Caco-2 (cell line): ENCODE measurements at regions not wholly inside any gene's neighbourhood (a gene's known extent, or its start where the extent isn't known, plus 50 kb on each side); places are given as distances from the start of the nearest gene placed in this dataset.

Experiments
- BruUV-seq: library from RNA; stranded (reverse); fragments of 400-500 nt; replicated peaks from 2 replicates; lab custom pipeline; 2021; lab: Mats Ljungman, UMichigan
- CTCF ChIA-PET: fragments of 300-600 bp; sonication (Branson Sonifier 250); formaldehyde crosslinking; loops from one replicate; lab custom pipeline; 2022; ENCODE audit warnings: antibody characterized with exemption; lab: Charles Lee
- POLR2A ChIA-PET: fragments of 300-600 bp; sonication (Branson Sonifier 250); formaldehyde crosslinking; loops from one replicate; lab custom pipeline; 2022; ENCODE audit warnings: antibody characterized with exemption; lab: Charles Lee
- DNase-seq, 2 experiments: peaks; one replicate each; pipeline versions ENCODE4 v3.0.0 to v3.0.0-alpha.2; 2020 to 2022
- H3K27me3 ChIP-seq: replicated peaks from 2 replicates; pipeline ENCODE4 v1.6.0; 2011; ENCODE audit warnings: low read length; ENCODE audit not compliant: control insufficient read depth, insufficient read depth
- H3K36me3 ChIP-seq: 2 replicates; pipeline ENCODE4 v1.5.1; 2011; ENCODE audit warnings: low read length; ENCODE audit not compliant: control insufficient read depth, insufficient read depth
- H3K4me1 ChIP-seq: fragments of 250-450 bp; sonication (Bioruptor Pico); 2 replicates; pipeline ENCODE4 v1.5.1; 2020; ENCODE audit warnings: mild to moderate bottlenecking
- H3K4me3 ChIP-seq: 2 replicates; pipeline ENCODE4 v1.5.1; 2011; ENCODE audit warnings: low read depth, mild to moderate bottlenecking, control low read depth, low read length
- H3K9me3 ChIP-seq: fragments of 250-450 bp; sonication (Bioruptor Pico); 2 replicates; pipeline ENCODE4 v1.5.1; 2020; ENCODE audit warnings: mild to moderate bottlenecking, moderate library complexity
- H3K27ac Mint-ChIP-seq: one replicate; pipeline ENCODE4 v1.8.0; 2022; ENCODE audit warnings: mixed read lengths; ENCODE audit not compliant: unreplicated experiment
- H3K27me3 Mint-ChIP-seq: one replicate; pipeline ENCODE4 v1.8.0; 2022; ENCODE audit warnings: mixed read lengths; ENCODE audit not compliant: insufficient read depth, unreplicated experiment
- H3K36me3 Mint-ChIP-seq: one replicate; pipeline ENCODE4 v1.8.0; 2022; ENCODE audit warnings: mild to moderate bottlenecking, mixed read lengths; ENCODE audit not compliant: insufficient read depth, unreplicated experiment
- H3K4me1 Mint-ChIP-seq: one replicate; pipeline ENCODE4 v1.8.0; 2022; ENCODE audit warnings: low read depth, mixed read lengths; ENCODE audit not compliant: unreplicated experiment
- H3K4me3 Mint-ChIP-seq: one replicate; pipeline ENCODE4 v1.8.0; 2022; ENCODE audit warnings: mild to moderate bottlenecking, moderate library complexity, mixed read lengths; ENCODE audit not compliant: unreplicated experiment
- H3K9me3 Mint-ChIP-seq: one replicate; pipeline ENCODE4 v1.8.0; 2022; ENCODE audit warnings: mixed read lengths; ENCODE audit not compliant: unreplicated experiment
- CTCF ChIP-seq, 2 experiments: fragments of 200-600 bp in 1 of 2; IDR thresholded peaks; 1 replicate in 1 of 2; 2 replicates in 1 of 2; pipeline versions ENCODE4 v1.5.1 to v1.8.0; 2011 to 2022; ENCODE audit warnings: antibody characterized with exemption in 1 of 2, control low read depth in 1 of 2, inconsistent platforms in 1 of 2, low read depth in 1 of 2, low read length in 1 of 2, mild to moderate bottlenecking in 1 of 2, moderate library complexity in 1 of 2; ENCODE audit not compliant: insufficient read depth in 1 of 2, severe bottlenecking in 1 of 2, unreplicated experiment in 1 of 2
- intact Hi-C: fragments of 100-400 bp; cut with micrococcal nuclease; formaldehyde crosslinking; loops from one replicate; pipeline ENCODE4 v1.10.0; 2022; ENCODE audit not compliant: unreplicated experiment

- Histone ChIP-seq H3K27me3 (no peaks in the 10 kb centered on the region), H3K4me1 (no peaks in the 10 kb centered on the region), H3K4me3 (no peak overlapping the region), H3K9me3 (no peaks in the 10 kb centered on the region), H3K36me3 (no peaks in the 10 kb centered on the region)
- TF ChIP-seq CTCF (IDR thresholded peaks at IDR 0.05; ENCODE audit: insufficient read depth in 1 of 2, low read depth in 1 of 2, low read length in 1 of 2, severe bottlenecking in 1 of 2, unreplicated experiment in 1 of 2) = no peak
- DNase-seq = no peak
- POLR2A ChIA-PET = no interaction called here
- no peaks in the 10 kb centered on the region for H3K4me1 Mint-ChIP-seq
- no peak overlapping the region for H3K27ac Mint-ChIP-seq
- intact Hi-C loops = no loop called here
- no peaks in the 10 kb centered on the region for H3K36me3 Mint-ChIP-seq
- CTCF ChIA-PET = no interaction called here
- H3K27me3 Mint-ChIP-seq = no peaks in the 10 kb centered on the region
- BruUV-seq = no TSS peak
- peaks cover 15% of the 10 kb centered on the region for H3K9me3 Mint-ChIP-seq
- H3K4me3 Mint-ChIP-seq = no peak overlapping the region
Measured at GRCh38 chr6:74312081-74312480, 616.1 kb downstream of the CD109 start.

- no peak for TF ChIP-seq CTCF (IDR thresholded peaks at IDR 0.05; ENCODE audit: insufficient read depth in 1 of 2, low read depth in 1 of 2, low read length in 1 of 2, severe bottlenecking in 1 of 2, unreplicated experiment in 1 of 2)
- no TSS peak for BruUV-seq
- ChIA-PET POLR2A (no interaction called here), CTCF (no interaction called here)
- H3K9me3 ChIP-seq = no peaks in the 10 kb centered on the region
- no peak overlapping the region for H3K4me3 ChIP-seq
- DNase-seq = no peak
- intact Hi-C loops = no loop called here
- Mint-ChIP-seq H3K27ac (no peak overlapping the region), H3K36me3 (no peaks in the 10 kb centered on the region), H3K4me3 (no peak overlapping the region), H3K9me3 (peaks cover 8% of the 10 kb centered on the region), H3K4me1 (no peaks in the 10 kb centered on the region), H3K27me3 (no peaks in the 10 kb centered on the region)
- no peaks in the 10 kb centered on the region for H3K4me1 ChIP-seq
- no peaks in the 10 kb centered on the region for H3K27me3 ChIP-seq
- H3K36me3 ChIP-seq = no peaks in the 10 kb centered on the region
Measured at GRCh38 chr6:74311431-74311830, 615.4 kb downstream of the CD109 start.

GRCh38 chr6:74289884-74290283, 593.9 kb downstream of the CD109 start:
- no peak overlapping the region for H3K4me3 ChIP-seq
- no peaks in the 10 kb centered on the region for H3K36me3 ChIP-seq
- no peak for TF ChIP-seq CTCF (IDR thresholded peaks at IDR 0.05; ENCODE audit: insufficient read depth in 1 of 2, low read depth in 1 of 2, low read length in 1 of 2, severe bottlenecking in 1 of 2, unreplicated experiment in 1 of 2)
- no peaks in the 10 kb centered on the region for H3K4me1 ChIP-seq
- BruUV-seq = no TSS peak
- Mint-ChIP-seq H3K4me1 (no peaks in the 10 kb centered on the region), H3K36me3 (no peaks in the 10 kb centered on the region), H3K27me3 (no peaks in the 10 kb centered on the region), H3K27ac (no peak overlapping the region), H3K4me3 (no peak overlapping the region), H3K9me3 (no peaks in the 10 kb centered on the region)
- DNase-seq = no peak
- no peaks in the 10 kb centered on the region for H3K9me3 ChIP-seq
- POLR2A ChIA-PET = interaction anchor here (0.6 kb wide), 1 partner anchor 766 kb away, joined by 3 read pairs; no protein-coding TSS in a partner anchor
- CTCF ChIA-PET = no interaction called here
- H3K27me3 ChIP-seq = no peaks in the 10 kb centered on the region
- intact Hi-C loops = loop anchor here (10.0 kb wide), 1 partner anchor 195 kb away; no protein-coding TSS in a partner anchor
